T1000 (cell line): ENCODE measurements at regions not wholly inside any gene's neighbourhood (a gene's known extent, or its start where the extent isn't known, plus 50 kb on each side); places are given as distances from the start of the nearest gene placed in this dataset.
"Not testable (repeated sequence)": the region's sequence is repeated elsewhere in the genome, so short reads cannot be mapped to it uniquely, and the experiment has no call there.

Experiments
- DNase-seq: peaks from one replicate; lab custom pipeline; 2025; ENCODE audit warnings: mixed read lengths; lab: John Stamatoyannopoulos, UW

- DNase-seq, result no peak
These were observed 386.5 kb upstream of the SPRY2 start for GRCh38 chr13:80727321-80727975.

- DNase-seq, result no peak
These were observed 385.9 kb upstream of the SPRY2 start for GRCh38 chr13:80726868-80727267.

GRCh38 chr13:80721689-80722088 is 380.8 kb upstream of the SPRY2 start:
- DNase-seq, result no peak

DNA sequence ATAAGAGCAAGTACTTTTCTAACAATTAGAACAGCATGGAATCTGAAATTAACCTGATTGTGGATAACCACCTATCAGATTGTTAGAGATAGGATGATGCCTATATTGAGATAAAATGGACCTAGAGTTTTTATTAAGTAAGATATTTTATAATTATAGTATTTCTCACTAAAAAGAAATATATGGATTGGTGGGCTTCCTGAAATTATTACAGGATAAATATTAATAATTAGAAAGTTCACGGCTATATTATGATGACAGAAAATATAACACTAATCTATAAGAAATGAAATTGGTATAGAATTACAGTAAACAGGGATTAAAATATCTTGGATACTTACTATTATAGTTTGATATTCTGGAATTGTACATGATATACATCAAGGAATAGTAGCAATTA is 378.0 kb upstream of the SPRY2 start:
- DNase-seq, result no peak

GRCh38 chr13:80717776-80718175 is 376.9 kb upstream of the SPRY2 start:
- DNase-seq, result no peak

GRCh38 chr13:80716610-80717081 is 375.7 kb upstream of the SPRY2 start:
- no peak for DNase-seq

DNA sequence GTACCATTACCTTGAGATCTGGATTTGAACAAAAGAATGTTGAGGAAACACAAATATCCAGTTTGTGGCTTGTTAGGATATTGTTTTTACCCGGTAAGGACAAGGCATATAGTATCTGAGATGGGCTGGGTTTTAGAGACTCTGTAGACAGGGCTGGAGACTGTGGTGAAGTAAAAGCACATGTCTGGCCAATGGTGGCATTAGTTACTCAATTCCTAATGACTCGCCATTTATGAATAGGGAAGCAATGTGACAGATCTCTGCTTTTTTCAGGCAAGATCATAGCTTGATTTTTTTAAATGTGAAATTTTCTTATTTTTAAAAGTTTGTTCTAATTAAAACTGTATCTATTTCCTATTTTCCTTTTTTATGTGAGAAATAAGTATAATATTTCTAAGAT is 371.1 kb upstream of the SPRY2 start:
- DNase-seq, result no peak

GRCh38 chr13:80708791-80709190 is 367.9 kb upstream of the SPRY2 start:
- DNase-seq, result no peak

- DNase-seq, result no peak
These were observed 366.4 kb upstream of the SPRY2 start for GRCh38 chr13:80707000-80707983.

DNA sequence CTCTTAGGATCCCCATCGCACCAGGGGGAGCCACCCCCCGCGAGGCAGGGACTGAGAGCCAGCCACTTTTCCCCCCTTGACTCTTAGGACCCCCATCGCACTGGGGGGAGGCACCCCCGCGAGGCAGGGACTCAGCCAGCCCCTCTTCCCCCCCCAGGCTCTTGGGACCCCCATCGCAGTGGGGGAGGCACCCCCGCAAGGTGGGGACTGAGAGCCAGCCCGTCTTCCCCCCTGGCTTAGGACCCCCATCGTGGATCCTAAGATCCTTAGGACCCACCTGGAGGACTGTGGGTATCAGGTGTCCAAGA is 365.2 kb upstream of the SPRY2 start:
- no peak for DNase-seq

GRCh38 chr13:80705371-80706163 is 364.6 kb upstream of the SPRY2 start:
- no peak for DNase-seq

GRCh38 chr13:80704369-80704768 is 363.4 kb upstream of the SPRY2 start:
- DNase-seq, result no peak

DNA sequence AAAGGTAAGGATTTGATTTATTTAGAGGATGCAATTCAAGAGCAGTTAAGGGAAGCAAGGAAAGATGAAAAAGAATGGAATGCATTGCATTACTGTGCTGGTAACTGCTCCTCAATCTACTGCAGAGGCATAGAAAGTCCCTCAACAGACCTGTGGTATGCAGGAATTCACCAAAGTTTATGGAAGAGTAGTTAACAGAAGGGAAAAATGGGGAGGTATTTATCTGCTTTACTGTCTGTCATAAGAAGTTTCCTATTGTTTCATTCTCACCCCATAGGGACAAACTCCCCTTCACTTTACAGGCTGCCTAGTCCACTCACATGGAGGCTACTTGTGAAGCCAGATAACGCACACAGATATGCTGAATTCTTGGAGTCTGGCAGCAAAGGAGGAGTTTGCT is 354.9 kb upstream of the SPRY2 start:
- DNase-seq, result no peak

GRCh38 chr13:80691814-80692213 is 350.9 kb upstream of the SPRY2 start:
- DNase-seq, result not testable (repeated sequence)

GRCh38 chr13:80690208-80690607 is 349.3 kb upstream of the SPRY2 start:
- DNase-seq, result no peak

GRCh38 chr13:80688593-80688992 is 347.7 kb upstream of the SPRY2 start:
- no peak for DNase-seq

DNA sequence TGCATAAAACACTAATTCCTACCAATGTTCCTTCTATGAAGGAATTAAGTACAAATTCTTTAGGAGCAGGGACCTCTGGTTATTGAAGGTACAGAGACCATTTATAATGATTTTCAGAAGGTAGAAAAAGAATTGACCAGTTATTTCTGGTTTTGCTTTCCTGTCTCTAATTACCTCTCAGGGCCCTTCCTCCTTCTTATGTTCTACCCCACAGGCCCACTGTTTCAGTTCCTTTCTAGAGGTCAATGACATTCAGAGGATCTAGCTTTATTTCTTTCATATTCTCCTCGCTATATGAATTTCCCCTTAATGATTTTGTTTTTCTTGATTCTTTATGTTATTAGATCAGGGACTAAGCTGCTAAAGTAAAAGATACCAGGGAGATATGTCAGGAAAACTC is 345.0 kb upstream of the SPRY2 start:
- no peak for DNase-seq

- no peak for DNase-seq
These were observed 343.5 kb upstream of the SPRY2 start for GRCh38 chr13:80684217-80684991.

GRCh38 chr13:80680786-80681366 is 339.9 kb upstream of the SPRY2 start:
- no peak for DNase-seq

- no peak for DNase-seq
These were observed 338.5 kb upstream of the SPRY2 start for GRCh38 chr13:80679423-80679822.

- DNase-seq, result no peak
These were observed 336.3 kb upstream of the SPRY2 start for GRCh38 chr13:80677227-80677626.
